Colonic mucosa (tissue), 4 donors: ENCODE measurements at regions not wholly inside any gene's neighbourhood (a gene's known extent, or its start where the extent isn't known, plus 50 kb on each side); places are given as distances from the start of the nearest gene placed in this dataset.

Source experiments
- DNase-seq: peaks from one replicate; pipeline ENCODE4 v3.0.0-alpha.2; 2020
- H3K27ac ChIP-seq: fragments of 200-600 bp; one replicate; pipeline ENCODE4 v1.8.0; 2021
- H3K27me3 ChIP-seq: fragments of 200-600 bp; one replicate; pipeline ENCODE4 v1.8.0; 2021
- H3K36me3 ChIP-seq: fragments of 200-600 bp; one replicate; pipeline ENCODE4 v1.8.0; 2021
- H3K4me1 ChIP-seq: fragments of 200-600 bp; one replicate; pipeline ENCODE4 v1.8.0; 2021; ENCODE audit warnings: mild to moderate bottlenecking
- H3K4me3 ChIP-seq: fragments of 200-600 bp; one replicate; pipeline ENCODE4 v1.8.0; 2021
- H3K9ac ChIP-seq, 2 donors: one replicate each; pipeline ENCODE4 v1.7.0; 2013; ENCODE audit warnings: control low read depth in 2 of 2, low read depth in 2 of 2, low read length in 2 of 2
- H3K9me3 ChIP-seq: fragments of 200-600 bp; one replicate; pipeline ENCODE4 v1.8.0; 2021
- CTCF ChIP-seq: fragments of 200-600 bp; IDR thresholded peaks from one replicate; pipeline ENCODE4 v1.8.0; 2022; ENCODE audit warnings: antibody characterized with exemption, mild to moderate bottlenecking
- intact Hi-C: fragments of 100-400 bp; cut with DNase I; formaldehyde crosslinking; loops from one replicate; pipeline ENCODE4 v1.14.1; 2022
- donor health status: healthy.
- donor health status: DM: no; HTN: no; CAD: no.
- donor health status: DM: no; HTN: no; CAD: no.

- no peaks in the 10 kb centered on the region for H3K27me3 ChIP-seq
- no peaks in the 10 kb centered on the region for H3K9me3 ChIP-seq
- no peaks in the 10 kb centered on the region for H3K4me1 ChIP-seq
- H3K9ac ChIP-seq: no peak overlapping the region
- no peak for TF ChIP-seq CTCF
- no peak for DNase-seq
- no peak overlapping the region for H3K27ac ChIP-seq
- intact Hi-C loops: no loop called here
- H3K36me3 ChIP-seq: no peaks in the 10 kb centered on the region
- H3K4me3 ChIP-seq: no peak overlapping the region
Observed at GRCh38 chr9:13567833-13568232, 288.3 kb upstream of the MPDZ start.

- TF ChIP-seq CTCF: no peak
- intact Hi-C loops: no loop called here
- no peak for DNase-seq
- H3K27me3 ChIP-seq: no peaks in the 10 kb centered on the region
- no peak overlapping the region for H3K9ac ChIP-seq
- no peak overlapping the region for H3K27ac ChIP-seq
- no peaks in the 10 kb centered on the region for H3K9me3 ChIP-seq
- H3K4me3 ChIP-seq: no peak overlapping the region
- no peaks in the 10 kb centered on the region for H3K4me1 ChIP-seq
- no peaks in the 10 kb centered on the region for H3K36me3 ChIP-seq
Observed at GRCh38 chr9:13557746-13558145, 278.3 kb upstream of the MPDZ start.

GRCh38 chr9:13556656-13557055 is 277.2 kb upstream of the MPDZ start:
- H3K9me3 ChIP-seq: no peaks in the 10 kb centered on the region
- intact Hi-C loops: no loop called here
- no peak overlapping the region for H3K9ac ChIP-seq
- no peak overlapping the region for H3K4me3 ChIP-seq
- no peaks in the 10 kb centered on the region for H3K4me1 ChIP-seq
- DNase-seq: no peak
- TF ChIP-seq CTCF: no peak
- H3K27me3 ChIP-seq: no peaks in the 10 kb centered on the region
- H3K36me3 ChIP-seq: no peaks in the 10 kb centered on the region
- no peak overlapping the region for H3K27ac ChIP-seq

- intact Hi-C loops: no loop called here
- Histone ChIP-seq H3K4me3 (no peak overlapping the region), H3K9me3 (no peaks in the 10 kb centered on the region), H3K27ac (no peak overlapping the region), H3K36me3 (no peaks in the 10 kb centered on the region), H3K4me1 (no peaks in the 10 kb centered on the region), H3K27me3 (no peaks in the 10 kb centered on the region), H3K9ac (no peak overlapping the region)
- DNase-seq: no peak
- no peak for TF ChIP-seq CTCF
Observed at GRCh38 chr9:13555989-13556500, 276.6 kb upstream of the MPDZ start.

GRCh38 chr9:13555516-13555915 is 276.0 kb upstream of the MPDZ start:
- Histone ChIP-seq H3K4me1 (no peaks in the 10 kb centered on the region), H3K9me3 (no peaks in the 10 kb centered on the region), H3K27ac (no peak overlapping the region), H3K27me3 (no peaks in the 10 kb centered on the region), H3K4me3 (no peak overlapping the region), H3K36me3 (no peaks in the 10 kb centered on the region), H3K9ac (no peak overlapping the region)
- no peak for TF ChIP-seq CTCF
- intact Hi-C loops: no loop called here
- DNase-seq: no peak

- Histone ChIP-seq H3K9me3 (no peaks in the 10 kb centered on the region), H3K4me3 (no peak overlapping the region), H3K4me1 (no peaks in the 10 kb centered on the region), H3K9ac (no peak overlapping the region), H3K27me3 (no peaks in the 10 kb centered on the region), H3K27ac (no peak overlapping the region), H3K36me3 (no peaks in the 10 kb centered on the region)
- intact Hi-C loops: no loop called here
- DNase-seq: no peak
- TF ChIP-seq CTCF: no peak
Observed at GRCh38 chr9:13554626-13555025, 275.1 kb upstream of the MPDZ start.
